HEK293 (cell line): ENCODE measurements at regions not wholly inside any gene's neighbourhood (a gene's known extent, or its start where the extent isn't known, plus 50 kb on each side); places are given as distances from the start of the nearest gene placed in this dataset.

Source experiments
- ZNF274 ChIP-seq, 2 experiments: fragments of 200-500 bp in 1 of 2; fragments of 450-650 bp in 1 of 2; sonication (Bioruptor generic) in 1 of 2; formaldehyde crosslinking in 1 of 2; IDR thresholded peaks; 2 replicates each; pipeline versions ENCODE4 v1.5.1 to v1.6.1; 2014 to 2016; ENCODE audit warnings: borderline replicate concordance in 1 of 2, inconsistent platforms in 1 of 2, low read length in 1 of 2, missing biosample characterization in 1 of 2, missing genetic modification characterization in 1 of 2
- ZNF621 ChIP-seq: fragments of 450-650 bp; formaldehyde crosslinking; IDR thresholded peaks from 2 replicates; pipeline ENCODE4 v1.5.1; 2017; ENCODE audit warnings: missing biosample characterization, missing genetic modification characterization
- ZNF791 ChIP-seq: fragments of 450-650 bp; formaldehyde crosslinking; IDR thresholded peaks from 2 replicates; pipeline ENCODE4 v1.5.1; 2016; ENCODE audit warnings: missing biosample characterization, missing genetic modification characterization
- TF ChIP-seq, protein P1 (sequence below): fragments of 450-650 bp; formaldehyde crosslinking; IDR thresholded peaks from 2 replicates; pipeline ENCODE4 v1.5.1; 2017; ENCODE audit warnings: missing biosample characterization, mild to moderate bottlenecking, missing genetic modification characterization, moderate library complexity
- TF ChIP-seq, protein P2 (sequence below): fragments of 450-650 bp; formaldehyde crosslinking; IDR thresholded peaks from 2 replicates; pipeline ENCODE4 v1.5.1; 2017; ENCODE audit warnings: missing biosample characterization, missing genetic modification characterization
- TF ChIP-seq, protein P3 (sequence below): fragments of 450-650 bp; formaldehyde crosslinking; IDR thresholded peaks from 2 replicates; pipeline ENCODE4 v1.5.1; 2016; ENCODE audit warnings: missing biosample characterization, missing genetic modification characterization
- TF ChIP-seq, protein P4 (sequence below): fragments of 450-650 bp; formaldehyde crosslinking; IDR thresholded peaks from 2 replicates; pipeline ENCODE4 v1.5.1; 2017; ENCODE audit warnings: missing biosample characterization, missing genetic modification characterization
- TF ChIP-seq, protein P5 (sequence below): fragments of 450-650 bp; formaldehyde crosslinking; IDR thresholded peaks from 2 replicates; pipeline ENCODE4 v1.5.1; 2016; ENCODE audit warnings: missing biosample characterization, missing genetic modification characterization

DNA sequence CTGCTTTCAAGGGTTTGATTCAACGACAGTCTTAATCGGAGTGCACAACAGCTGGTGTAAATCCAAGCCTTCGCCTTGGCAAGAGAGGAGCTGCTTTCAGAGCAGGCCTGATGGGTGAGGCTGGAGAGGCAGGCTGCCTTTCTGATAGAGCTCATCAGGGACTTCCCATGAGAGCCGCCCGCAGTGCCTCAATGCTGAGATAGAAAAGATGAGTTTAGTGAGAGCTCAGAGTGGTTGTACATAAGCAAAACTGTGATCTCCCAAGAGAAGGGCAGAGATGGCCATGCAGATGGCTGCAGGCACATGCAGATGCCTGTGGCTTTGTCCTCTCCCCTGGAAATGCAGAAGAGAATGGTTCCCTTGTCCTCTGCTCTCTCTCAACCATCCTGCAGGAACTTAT is 122.1 kb downstream of the ARL4C start:
- TF ChIP-seq ZNF274 (IDR thresholded peaks at IDR 0.05; ENCODE audit: low read length) = no peak
- no peak for TF ChIP-seq ZNF274 (tag by site-specific recombination; IDR thresholded peaks at IDR 0.05; ENCODE audit: borderline replicate concordance)
- TF ChIP-seq, protein P1, sequence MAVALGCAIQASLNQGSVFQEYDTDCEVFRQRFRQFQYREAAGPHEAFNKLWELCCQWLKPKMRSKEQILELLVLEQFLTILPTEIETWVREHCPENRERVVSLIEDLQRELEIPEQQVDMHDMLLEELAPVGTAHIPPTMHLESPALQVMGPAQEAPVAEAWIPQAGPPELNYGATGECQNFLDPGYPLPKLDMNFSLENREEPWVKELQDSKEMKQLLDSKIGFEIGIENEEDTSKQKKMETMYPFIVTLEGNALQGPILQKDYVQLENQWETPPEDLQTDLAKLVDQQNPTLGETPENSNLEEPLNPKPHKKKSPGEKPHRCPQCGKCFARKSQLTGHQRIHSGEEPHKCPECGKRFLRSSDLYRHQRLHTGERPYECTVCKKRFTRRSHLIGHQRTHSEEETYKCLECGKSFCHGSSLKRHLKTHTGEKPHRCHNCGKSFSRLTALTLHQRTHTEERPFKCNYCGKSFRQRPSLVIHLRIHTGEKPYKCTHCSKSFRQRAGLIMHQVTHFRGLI (tag by site-specific recombination) = no peak
- TF ChIP-seq, protein P2, sequence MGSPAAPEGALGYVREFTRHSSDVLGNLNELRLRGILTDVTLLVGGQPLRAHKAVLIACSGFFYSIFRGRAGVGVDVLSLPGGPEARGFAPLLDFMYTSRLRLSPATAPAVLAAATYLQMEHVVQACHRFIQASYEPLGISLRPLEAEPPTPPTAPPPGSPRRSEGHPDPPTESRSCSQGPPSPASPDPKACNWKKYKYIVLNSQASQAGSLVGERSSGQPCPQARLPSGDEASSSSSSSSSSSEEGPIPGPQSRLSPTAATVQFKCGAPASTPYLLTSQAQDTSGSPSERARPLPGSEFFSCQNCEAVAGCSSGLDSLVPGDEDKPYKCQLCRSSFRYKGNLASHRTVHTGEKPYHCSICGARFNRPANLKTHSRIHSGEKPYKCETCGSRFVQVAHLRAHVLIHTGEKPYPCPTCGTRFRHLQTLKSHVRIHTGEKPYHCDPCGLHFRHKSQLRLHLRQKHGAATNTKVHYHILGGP (tag by site-specific recombination) = no peak
- TF ChIP-seq, protein P3, sequence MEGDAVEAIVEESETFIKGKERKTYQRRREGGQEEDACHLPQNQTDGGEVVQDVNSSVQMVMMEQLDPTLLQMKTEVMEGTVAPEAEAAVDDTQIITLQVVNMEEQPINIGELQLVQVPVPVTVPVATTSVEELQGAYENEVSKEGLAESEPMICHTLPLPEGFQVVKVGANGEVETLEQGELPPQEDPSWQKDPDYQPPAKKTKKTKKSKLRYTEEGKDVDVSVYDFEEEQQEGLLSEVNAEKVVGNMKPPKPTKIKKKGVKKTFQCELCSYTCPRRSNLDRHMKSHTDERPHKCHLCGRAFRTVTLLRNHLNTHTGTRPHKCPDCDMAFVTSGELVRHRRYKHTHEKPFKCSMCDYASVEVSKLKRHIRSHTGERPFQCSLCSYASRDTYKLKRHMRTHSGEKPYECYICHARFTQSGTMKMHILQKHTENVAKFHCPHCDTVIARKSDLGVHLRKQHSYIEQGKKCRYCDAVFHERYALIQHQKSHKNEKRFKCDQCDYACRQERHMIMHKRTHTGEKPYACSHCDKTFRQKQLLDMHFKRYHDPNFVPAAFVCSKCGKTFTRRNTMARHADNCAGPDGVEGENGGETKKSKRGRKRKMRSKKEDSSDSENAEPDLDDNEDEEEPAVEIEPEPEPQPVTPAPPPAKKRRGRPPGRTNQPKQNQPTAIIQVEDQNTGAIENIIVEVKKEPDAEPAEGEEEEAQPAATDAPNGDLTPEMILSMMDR (tag by site-specific recombination) = no peak
- TF ChIP-seq, protein P4, sequence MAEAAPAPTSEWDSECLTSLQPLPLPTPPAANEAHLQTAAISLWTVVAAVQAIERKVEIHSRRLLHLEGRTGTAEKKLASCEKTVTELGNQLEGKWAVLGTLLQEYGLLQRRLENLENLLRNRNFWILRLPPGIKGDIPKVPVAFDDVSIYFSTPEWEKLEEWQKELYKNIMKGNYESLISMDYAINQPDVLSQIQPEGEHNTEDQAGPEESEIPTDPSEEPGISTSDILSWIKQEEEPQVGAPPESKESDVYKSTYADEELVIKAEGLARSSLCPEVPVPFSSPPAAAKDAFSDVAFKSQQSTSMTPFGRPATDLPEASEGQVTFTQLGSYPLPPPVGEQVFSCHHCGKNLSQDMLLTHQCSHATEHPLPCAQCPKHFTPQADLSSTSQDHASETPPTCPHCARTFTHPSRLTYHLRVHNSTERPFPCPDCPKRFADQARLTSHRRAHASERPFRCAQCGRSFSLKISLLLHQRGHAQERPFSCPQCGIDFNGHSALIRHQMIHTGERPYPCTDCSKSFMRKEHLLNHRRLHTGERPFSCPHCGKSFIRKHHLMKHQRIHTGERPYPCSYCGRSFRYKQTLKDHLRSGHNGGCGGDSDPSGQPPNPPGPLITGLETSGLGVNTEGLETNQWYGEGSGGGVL (tag by site-specific recombination) = no peak
- TF ChIP-seq ZNF791 (tag by site-specific recombination) = no peak
- TF ChIP-seq ZNF621 (tag by site-specific recombination) = no peak
- TF ChIP-seq, protein P5, sequence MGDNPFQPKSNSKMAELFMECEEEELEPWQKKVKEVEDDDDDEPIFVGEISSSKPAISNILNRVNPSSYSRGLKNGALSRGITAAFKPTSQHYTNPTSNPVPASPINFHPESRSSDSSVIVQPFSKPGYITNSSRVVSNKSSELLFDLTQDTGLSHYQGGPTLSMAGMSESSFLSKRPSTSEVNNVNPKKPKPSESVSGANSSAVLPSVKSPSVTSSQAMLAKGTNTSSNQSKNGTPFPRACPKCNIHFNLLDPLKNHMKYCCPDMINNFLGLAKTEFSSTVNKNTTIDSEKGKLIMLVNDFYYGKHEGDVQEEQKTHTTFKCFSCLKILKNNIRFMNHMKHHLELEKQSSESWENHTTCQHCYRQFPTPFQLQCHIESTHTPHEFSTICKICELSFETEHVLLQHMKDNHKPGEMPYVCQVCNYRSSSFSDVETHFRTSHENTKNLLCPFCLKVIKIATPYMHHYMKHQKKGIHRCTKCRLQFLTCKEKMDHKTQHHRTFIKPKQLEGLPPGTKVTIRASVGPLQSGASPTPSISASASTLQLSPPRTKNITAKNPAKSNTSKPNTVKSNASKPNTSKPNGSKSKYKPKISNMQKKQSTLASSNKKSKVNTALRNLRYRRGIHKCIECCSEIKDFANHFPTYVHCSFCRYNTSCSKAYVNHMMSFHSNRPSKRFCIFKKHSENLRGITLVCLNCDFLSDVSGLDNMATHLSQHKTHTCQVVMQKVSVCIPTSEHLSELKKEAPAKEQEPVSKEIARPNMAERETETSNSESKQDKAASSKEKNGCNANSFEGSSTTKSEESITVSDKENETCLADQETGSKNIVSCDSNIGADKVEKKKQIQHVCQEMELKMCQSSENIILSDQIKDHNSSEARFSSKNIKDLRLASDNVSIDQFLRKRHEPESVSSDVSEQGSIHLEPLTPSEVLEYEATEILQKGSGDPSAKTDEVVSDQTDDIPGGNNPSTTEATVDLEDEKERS (tag by site-specific recombination) = no peak
